22Rv1 (cell line): ENCODE measurements at regions not wholly inside any gene's neighbourhood (a gene's known extent, or its start where the extent isn't known, plus 50 kb on each side); places are given as distances from the start of the nearest gene placed in this dataset.

ENCODE experiments used
- CTCF ChIP-seq: fragments of 450-650 bp; IDR thresholded peaks from 2 replicates; pipeline ENCODE4 v1.5.1; 2017; ENCODE audit warnings: mild to moderate bottlenecking
- ZFX ChIP-seq: fragments of 450-650 bp; IDR thresholded peaks from 2 replicates; pipeline ENCODE4 v1.6.1; 2017; ENCODE audit warnings: antibody characterized with exemption, borderline replicate concordance

- TF ChIP-seq CTCF, result no peak
- no peak for TF ChIP-seq ZFX
These were observed 299.8 kb downstream of the TSHZ3 start for GRCh38 chr19:31049431-31049830.
